Endothelial cell of umbilical vein (primary cell): ENCODE measurements at regions not wholly inside any gene's neighbourhood (a gene's known extent, or its start where the extent isn't known, plus 50 kb on each side); places are given as distances from the start of the nearest gene placed in this dataset.

ENCODE experiments used
- BruUV-seq: library from RNA; stranded (reverse); fragments of 400-500 nt; replicated peaks from 2 replicates; lab custom pipeline; 2021; lab: Mats Ljungman, UMichigan
- CTCF ChIA-PET: fragments of 300-600, 350-600 bp; sonication (Branson Sonifier 250); formaldehyde crosslinking; loops from one replicate; lab custom pipeline; 2021; ENCODE audit warnings: antibody characterized with exemption, inconsistent platforms; lab: Charles Lee
- POLR2A ChIA-PET: fragments of 300-600, 350-600 bp; sonication (Branson Sonifier 250); formaldehyde crosslinking; loops from one replicate; lab custom pipeline; 2021; ENCODE audit warnings: antibody characterized with exemption, inconsistent platforms; lab: Charles Lee
- DNase-seq: peaks from one replicate; pipeline ENCODE4 v3.0.0-alpha.2; 2011; ENCODE audit warnings: low read depth, low spot score
- FAIRE-seq: peaks from 2 replicates; lab custom pipeline; 2011; peaks lifted over from hg19 to GRCh38; lab: Jason Lieb, UNC
- H2AFZ ChIP-seq: 2 replicates; pipeline ENCODE4 v1.6.0; 2012; ENCODE audit warnings: low read depth, low read length, control low read depth, inconsistent platforms
- H3K27ac ChIP-seq: 2 replicates; pipeline ENCODE4 v1.5.1; 2011; ENCODE audit warnings: low read depth, mild to moderate bottlenecking, control low read depth, low read length, moderate library complexity; ENCODE audit not compliant: insufficient read depth
- H3K27me3 ChIP-seq, 2 experiments: 2 replicates each; pipeline versions ENCODE4 v1.6.0 to v1.6.1; 2011; ENCODE audit warnings: low read length in 2 of 2, mixed read lengths in 1 of 2; ENCODE audit not compliant: control insufficient read depth in 2 of 2, insufficient read depth in 2 of 2
- H3K36me3 ChIP-seq, 2 experiments: 2 replicates in 1 of 2; 3 replicates in 1 of 2; pipeline ENCODE4 v1.5.1; 2011; ENCODE audit warnings: low read length in 2 of 2, mild to moderate bottlenecking in 1 of 2, moderate library complexity in 1 of 2; ENCODE audit not compliant: control insufficient read depth in 2 of 2, insufficient read depth in 2 of 2; ENCODE audit errors: extremely low read depth in 1 of 2
- H3K4me1 ChIP-seq: 3 replicates; pipeline ENCODE4 v1.5.1; 2011; ENCODE audit warnings: mild to moderate bottlenecking, low read length; ENCODE audit not compliant: control insufficient read depth, insufficient read depth; ENCODE audit errors: extremely low read depth
- H3K4me2 ChIP-seq: 2 replicates; pipeline ENCODE4 v1.6.1; 2011; ENCODE audit warnings: low read length, control low read depth, mixed read lengths; ENCODE audit not compliant: insufficient read depth
- H3K4me3 ChIP-seq, 3 experiments: fragments of 200-600 bp in 1 of 3; sonication (generic), shearing (Covaris generic) in 1 of 3; replicated peaks in 1 of 3; 2 replicates each; pipeline ENCODE4 v1.5.1; 2011 to 2016; ENCODE audit warnings: control low read depth in 3 of 3, low read length in 3 of 3, mild to moderate bottlenecking in 2 of 3, inconsistent platforms in 1 of 3, low read depth in 1 of 3, moderate library complexity in 1 of 3; ENCODE audit not compliant: insufficient read depth in 1 of 3
- H3K79me2 ChIP-seq: 2 replicates; pipeline ENCODE4 v1.6.0; 2012; ENCODE audit warnings: low read length, inconsistent platforms; ENCODE audit not compliant: control insufficient read depth, insufficient read depth
- H3K9ac ChIP-seq: replicated peaks from 2 replicates; pipeline ENCODE3; 2011; ENCODE audit warnings: low read length, control low read depth; ENCODE audit not compliant: insufficient read depth; ENCODE audit errors: extremely low read depth
- H3K9me1 ChIP-seq: replicated peaks from 3 replicates; pipeline ENCODE4 v1.6.0; 2011; ENCODE audit warnings: mild to moderate bottlenecking, low read length; ENCODE audit not compliant: control insufficient read depth, insufficient read depth; ENCODE audit errors: extremely low read depth
- H3K9me3 ChIP-seq: replicated peaks from 2 replicates; pipeline ENCODE4 v1.5.1; 2012; ENCODE audit warnings: low read length, inconsistent platforms; ENCODE audit not compliant: control insufficient read depth, insufficient read depth
- H4K20me1 ChIP-seq: replicated peaks from 2 replicates; pipeline ENCODE3; 2011; ENCODE audit warnings: mild to moderate bottlenecking, low read length; ENCODE audit not compliant: control insufficient read depth, insufficient read depth; ENCODE audit errors: extremely low read depth
- FOS ChIP-seq: IDR thresholded peaks from 2 replicates; pipeline ENCODE4 v1.6.1; 2011; ENCODE audit warnings: mild to moderate bottlenecking, low read length, moderate library complexity, borderline replicate concordance; ENCODE audit not compliant: insufficient read depth
- GATA2 ChIP-seq: IDR thresholded peaks from 2 replicates; pipeline ENCODE4 v1.7.0; 2011; ENCODE audit warnings: low read depth, mild to moderate bottlenecking, moderate library complexity, mixed read lengths, low read length; ENCODE audit not compliant: insufficient read length, insufficient read depth
- MYC ChIP-seq: IDR thresholded peaks from one replicate; pipeline ENCODE4 v1.6.1; 2011; ENCODE audit warnings: mild to moderate bottlenecking, low read depth, low read length
- POLR2A ChIP-seq: IDR thresholded peaks from 2 replicates; pipeline ENCODE4 v1.6.1; 2012; ENCODE audit warnings: low read depth, mild to moderate bottlenecking, control low read depth, low read length
- POLR2AphosphoS5 ChIP-seq: IDR thresholded peaks from 2 replicates; pipeline ENCODE4 v1.6.1; 2012; ENCODE audit warnings: low read depth, mild to moderate bottlenecking, control low read depth, low read length, moderate library complexity; ENCODE audit not compliant: insufficient read depth
- dilution Hi-C: fragments of 300-500 bp; cut with MboI; formaldehyde crosslinking; loops from one replicate; pipeline ENCODE4 v1.15.0; 2019; ENCODE audit warnings: low sequenced_read_pairs; ENCODE audit not compliant: extremely low pct_ligation_motif_present
- intact Hi-C: fragments of 100-400 bp; cut with micrococcal nuclease; formaldehyde crosslinking; loops from one replicate; pipeline ENCODE4 v1.10.0; 2022
- TF ChIP-seq, protein P1 (sequence below): IDR thresholded peaks from 2 replicates; pipeline ENCODE4 v1.6.1; 2011; ENCODE audit not compliant: insufficient read depth, insufficient read length
- TF ChIP-seq, protein P2 (sequence below), 2 donors: IDR thresholded peaks; 1 replicate in 1 of 2; 2 replicates in 1 of 2; pipeline ENCODE4 v1.5.1; 2011; ENCODE audit warnings: low read length in 2 of 2, mild to moderate bottlenecking in 2 of 2, moderate library complexity in 2 of 2, control low read depth in 1 of 2, inconsistent platforms in 1 of 2, low read depth in 1 of 2; ENCODE audit not compliant: insufficient read depth in 1 of 2; ENCODE audit errors: extremely low read depth in 1 of 2

DNA sequence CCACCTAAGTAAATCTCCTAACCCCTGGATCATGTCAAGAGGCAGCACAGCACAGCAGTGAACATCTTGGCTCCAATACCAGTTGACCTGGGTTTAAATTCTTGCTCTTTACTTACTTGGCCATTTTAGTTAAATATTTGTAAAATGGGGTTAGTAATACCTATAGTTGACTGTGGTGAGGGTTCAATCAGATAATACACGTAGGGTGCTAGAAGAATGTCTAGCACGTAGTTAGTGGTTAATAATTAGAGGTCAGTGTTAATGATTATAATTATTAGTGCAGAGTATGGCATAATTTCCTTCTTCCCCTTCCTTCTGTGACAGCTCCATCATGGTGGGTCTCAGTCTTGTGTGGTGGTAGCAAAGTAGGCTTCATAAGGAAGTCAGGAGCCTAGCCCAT lies 520.8 kb downstream of the INSC start:
- H3K4me1 ChIP-seq, result no peaks in the 10 kb centered on the region
- DNase-seq (no peak), FAIRE-seq (no peak)
- H3K9me3 ChIP-seq, result no peaks in the 10 kb centered on the region
- POLR2A ChIA-PET, result no interaction called here
- no peak overlapping the region for H3K4me2 ChIP-seq
- dilution Hi-C loops, result no loop called here
- no peak overlapping the region for H3K27ac ChIP-seq
- no TSS peak for BruUV-seq
- CTCF ChIA-PET, result no interaction called here
- H3K4me3 ChIP-seq, result no peak overlapping the region
- no peak overlapping the region for H3K9ac ChIP-seq
- TF ChIP-seq MYC (no peak), POLR2A (no peak), GATA2 (no peak), POLR2AphosphoS5 (no peak)
- TF ChIP-seq, protein P1, sequence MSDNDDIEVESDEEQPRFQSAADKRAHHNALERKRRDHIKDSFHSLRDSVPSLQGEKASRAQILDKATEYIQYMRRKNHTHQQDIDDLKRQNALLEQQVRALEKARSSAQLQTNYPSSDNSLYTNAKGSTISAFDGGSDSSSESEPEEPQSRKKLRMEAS, result no peak
- TF ChIP-seq, protein P2, sequence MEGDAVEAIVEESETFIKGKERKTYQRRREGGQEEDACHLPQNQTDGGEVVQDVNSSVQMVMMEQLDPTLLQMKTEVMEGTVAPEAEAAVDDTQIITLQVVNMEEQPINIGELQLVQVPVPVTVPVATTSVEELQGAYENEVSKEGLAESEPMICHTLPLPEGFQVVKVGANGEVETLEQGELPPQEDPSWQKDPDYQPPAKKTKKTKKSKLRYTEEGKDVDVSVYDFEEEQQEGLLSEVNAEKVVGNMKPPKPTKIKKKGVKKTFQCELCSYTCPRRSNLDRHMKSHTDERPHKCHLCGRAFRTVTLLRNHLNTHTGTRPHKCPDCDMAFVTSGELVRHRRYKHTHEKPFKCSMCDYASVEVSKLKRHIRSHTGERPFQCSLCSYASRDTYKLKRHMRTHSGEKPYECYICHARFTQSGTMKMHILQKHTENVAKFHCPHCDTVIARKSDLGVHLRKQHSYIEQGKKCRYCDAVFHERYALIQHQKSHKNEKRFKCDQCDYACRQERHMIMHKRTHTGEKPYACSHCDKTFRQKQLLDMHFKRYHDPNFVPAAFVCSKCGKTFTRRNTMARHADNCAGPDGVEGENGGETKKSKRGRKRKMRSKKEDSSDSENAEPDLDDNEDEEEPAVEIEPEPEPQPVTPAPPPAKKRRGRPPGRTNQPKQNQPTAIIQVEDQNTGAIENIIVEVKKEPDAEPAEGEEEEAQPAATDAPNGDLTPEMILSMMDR (IDR thresholded peaks at IDR 0.05; ENCODE audit: extremely low read depth in 1 of 2, insufficient read depth in 1 of 2, low read depth in 1 of 2, low read length in 2 of 2), result no peak
- H3K9me1 ChIP-seq, result no peaks in the 10 kb centered on the region
- H3K27me3 ChIP-seq, result no peaks in the 10 kb centered on the region
- H4K20me1 ChIP-seq, result no peaks in the 10 kb centered on the region
- no peaks in the 10 kb centered on the region for H3K36me3 ChIP-seq
- H2AFZ ChIP-seq, result no peak overlapping the region
- intact Hi-C loops, result no loop called here
- H3K79me2 ChIP-seq, result no peaks in the 10 kb centered on the region

DNA sequence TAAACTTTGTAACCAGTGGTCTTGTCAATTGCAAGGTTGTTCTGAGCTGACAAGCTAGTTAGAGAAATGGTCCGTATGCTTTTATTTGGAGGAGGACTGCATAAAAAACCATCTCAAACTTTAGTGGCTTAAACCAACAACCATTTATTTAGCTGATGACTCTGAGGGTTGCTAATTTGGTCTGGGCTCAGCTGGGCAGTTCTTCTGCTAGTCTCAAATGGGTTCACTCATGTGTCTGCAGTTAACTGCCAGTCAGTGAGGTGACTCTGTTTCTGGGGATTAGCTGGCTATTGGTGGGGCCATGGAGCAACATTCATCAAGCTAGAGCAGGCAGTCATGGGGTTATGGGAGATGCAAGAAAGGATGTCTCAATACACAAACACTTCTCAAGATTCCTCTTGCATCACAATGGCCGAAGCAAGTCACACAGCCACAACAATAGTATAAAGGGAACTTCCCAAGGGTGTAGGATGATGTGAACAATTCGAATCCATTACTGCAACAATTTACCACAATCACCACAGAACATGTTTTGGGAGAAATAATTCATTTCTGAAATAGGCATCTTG lies 521.9 kb downstream of the INSC start:
- Histone ChIP-seq H3K9me3 (no peaks in the 10 kb centered on the region), H3K9me1 (no peaks in the 10 kb centered on the region), H2AFZ (no peak overlapping the region), H3K4me2 (no peak overlapping the region), H3K4me3 (no peak overlapping the region), H4K20me1 (no peaks in the 10 kb centered on the region), H3K36me3 (no peaks in the 10 kb centered on the region), H3K79me2 (no peaks in the 10 kb centered on the region), H3K4me1 (no peaks in the 10 kb centered on the region), H3K27me3 (no peaks in the 10 kb centered on the region), H3K27ac (no peak overlapping the region), H3K9ac (no peak overlapping the region)
- ChIA-PET CTCF (no interaction called here), POLR2A (no interaction called here)
- no peak for DNase-seq
- TF ChIP-seq FOS, result no peak
- dilution Hi-C loops (no loop called here), intact Hi-C loops (no loop called here)
- no peak for FAIRE-seq
- BruUV-seq, result no TSS peak
